NB4 (cell line): ENCODE measurements at regions not wholly inside any gene's neighbourhood (a gene's known extent, or its start where the extent isn't known, plus 50 kb on each side); places are given as distances from the start of the nearest gene placed in this dataset.
"Not testable (repeated sequence)": the region's sequence is repeated elsewhere in the genome, so short reads cannot be mapped to it uniquely, and the experiment has no call there.

Source experiments
- CTCF ChIP-seq: IDR thresholded peaks from one replicate; pipeline ENCODE4 v1.5.1; 2012; ENCODE audit warnings: low read depth, low read length
- MYC ChIP-seq: IDR thresholded peaks from 2 replicates; pipeline ENCODE4 v1.6.1; 2011; ENCODE audit warnings: low read depth, low read length
- TF ChIP-seq, protein P1 (sequence below): IDR thresholded peaks from 2 replicates; pipeline ENCODE4 v1.6.1; 2011; ENCODE audit warnings: low read depth, low read length

DNA sequence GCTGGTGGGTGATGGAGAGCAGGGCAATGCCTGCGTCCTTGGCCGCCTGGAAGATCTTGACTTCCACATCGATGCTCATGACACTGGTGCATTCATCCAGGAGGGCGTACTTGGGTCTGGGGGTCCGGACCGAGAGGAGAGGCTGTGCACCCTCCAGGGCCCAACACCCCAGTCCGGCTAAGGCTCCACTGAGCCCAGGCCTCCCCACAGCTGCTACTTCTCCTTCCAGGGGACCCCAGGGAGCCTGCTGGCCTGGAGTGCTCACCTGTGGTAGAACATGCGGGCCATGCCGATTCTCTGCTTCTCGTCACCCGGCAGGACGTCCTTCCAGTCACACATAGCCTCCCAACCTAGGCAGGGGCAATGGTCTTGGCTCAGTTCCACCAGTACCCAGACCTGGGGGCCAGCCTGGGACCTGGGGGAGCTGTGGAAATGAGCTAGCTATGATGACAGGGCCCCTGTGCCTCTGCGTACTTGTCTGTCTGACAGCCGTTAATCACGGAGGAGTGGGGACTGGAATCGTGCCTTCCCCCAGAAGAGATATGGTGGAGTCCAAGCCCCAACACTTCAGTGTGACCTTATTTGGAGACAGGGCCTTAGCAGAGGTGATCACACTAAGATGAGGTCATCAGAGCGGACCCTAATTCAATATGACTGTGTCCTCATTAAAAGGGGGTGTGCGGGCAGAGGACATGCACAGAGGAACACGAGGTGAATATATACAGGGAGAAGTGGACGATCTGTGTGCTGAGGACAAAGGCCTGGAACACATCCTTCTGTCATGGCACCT lies 1073.3 kb downstream of the RPIA start:
- TF ChIP-seq, protein P1, sequence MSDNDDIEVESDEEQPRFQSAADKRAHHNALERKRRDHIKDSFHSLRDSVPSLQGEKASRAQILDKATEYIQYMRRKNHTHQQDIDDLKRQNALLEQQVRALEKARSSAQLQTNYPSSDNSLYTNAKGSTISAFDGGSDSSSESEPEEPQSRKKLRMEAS, result not testable (repeated sequence)
- TF ChIP-seq CTCF, MYC: not testable (repeated sequence)
